Testis (tissue), 2 donors: ENCODE measurements at regions not wholly inside any gene's neighbourhood (a gene's known extent, or its start where the extent isn't known, plus 50 kb on each side); places are given as distances from the start of the nearest gene placed in this dataset.

Experiments used
- DNase-seq: peaks from one replicate; pipeline ENCODE4 v3.0.0-alpha.2; 2019
- H3K27ac ChIP-seq, 2 donors: fragments of 200-600 bp; sonication (generic); one replicate each; pipeline ENCODE4 v1.5.1; 2019
- H3K27me3 ChIP-seq: fragments of 200-600 bp; sonication (generic); one replicate; pipeline ENCODE4 v1.5.1; 2019
- H3K36me3 ChIP-seq: fragments of 200-600 bp; sonication (generic); one replicate; pipeline ENCODE4 v1.5.1; 2017; ENCODE audit warnings: low read depth; ENCODE audit errors: missing control alignments
- H3K4me1 ChIP-seq: fragments of 200-600 bp; sonication (generic); one replicate; pipeline ENCODE4 v1.5.1; 2019
- H3K4me3 ChIP-seq, 2 donors: fragments of 200-600 bp; sonication (generic); one replicate each; pipeline ENCODE4 v1.5.1; 2017 to 2019
- H3K9me3 ChIP-seq: fragments of 200-600 bp; sonication (generic); one replicate; pipeline ENCODE4 v1.5.1; 2017
- CTCF ChIP-seq, 3 experiments: fragments of 450-650 bp in 2 of 3; fragments of 200-600 bp in 1 of 3; sonication (generic) in 1 of 3; IDR thresholded peaks; one replicate each; pipeline ENCODE4 v1.5.1; 2016 to 2019; ENCODE audit warnings: antibody characterized with exemption in 3 of 3, mild to moderate bottlenecking in 2 of 3, moderate library complexity in 1 of 3
- POLR2A ChIP-seq: fragments of 450-650 bp; IDR thresholded peaks from one replicate; pipeline ENCODE4 v1.6.1; 2017; ENCODE audit warnings: antibody characterized with exemption, mild to moderate bottlenecking, moderate library complexity
- WGBS, 2 donors: methylation state at CpG; one replicate each; pipeline ENCODE4 v1.1.5; 2018; 5-methylcytosine and 5-hydroxymethylcytosine counted together
- intact Hi-C: fragments of 100-400 bp; cut with DNase I; formaldehyde crosslinking; loops from one replicate; pipeline ENCODE4 v1.15.1; 2023; ENCODE audit warnings: low total_unique reads

- no peaks in the 10 kb centered on the region for H3K36me3 ChIP-seq
- no peaks in the 10 kb centered on the region for H3K9me3 ChIP-seq
- intact Hi-C loops = no loop called here
- TF ChIP-seq CTCF (IDR thresholded peaks at IDR 0.05) = peak; percentile 12 to 47 (median 20)
- no peak for TF ChIP-seq POLR2A
- 40 to 65% methylated on average over 2 of the region's 2 CpGs for WGBS, 2 donors
- DNase-seq = peak; percentile 38
- H3K4me3 ChIP-seq = no peak overlapping the region
- H3K4me1 ChIP-seq = no peaks in the 10 kb centered on the region
- H3K27ac ChIP-seq = no peak overlapping the region
- H3K27me3 ChIP-seq = no peaks in the 10 kb centered on the region
These were observed 75.0 kb downstream of the RWDD3 start for GRCh38 chr1:95309031-95309471.

GRCh38 chr1:95311014-95311413 lies 77.0 kb downstream of the RWDD3 start:
- H3K9me3 ChIP-seq = no peaks in the 10 kb centered on the region
- intact Hi-C loops = no loop called here
- H3K4me1 ChIP-seq = no peaks in the 10 kb centered on the region
- H3K27me3 ChIP-seq = no peaks in the 10 kb centered on the region
- no peaks in the 10 kb centered on the region for H3K36me3 ChIP-seq
- no peak overlapping the region for H3K27ac ChIP-seq
- H3K4me3 ChIP-seq = no peak overlapping the region
- WGBS, 2 donors = 36 to 45% methylated on average over 7 of the region's 7 CpGs
- DNase-seq = no peak
- TF ChIP-seq POLR2A (no peak), CTCF (IDR thresholded peaks at IDR 0.05) (no peak)

- Histone ChIP-seq H3K4me3 (no peak overlapping the region), H3K4me1 (no peaks in the 10 kb centered on the region), H3K27me3 (no peaks in the 10 kb centered on the region), H3K36me3 (no peaks in the 10 kb centered on the region), H3K9me3 (no peaks in the 10 kb centered on the region), H3K27ac (no peak overlapping the region)
- no peak for TF ChIP-seq POLR2A
- no peak for TF ChIP-seq CTCF (IDR thresholded peaks at IDR 0.05)
- WGBS, 2 donors = 92 to 95% methylated on average over 2 of the region's 2 CpGs
- intact Hi-C loops = no loop called here
- DNase-seq = no peak
These were observed 77.8 kb downstream of the RWDD3 start for GRCh38 chr1:95311762-95312161.

GRCh38 chr1:95312181-95312580 lies 78.2 kb downstream of the RWDD3 start:
- DNase-seq = no peak
- intact Hi-C loops = no loop called here
- no peaks in the 10 kb centered on the region for H3K27me3 ChIP-seq
- H3K36me3 ChIP-seq = no peaks in the 10 kb centered on the region
- no peaks in the 10 kb centered on the region for H3K9me3 ChIP-seq
- no peak overlapping the region for H3K27ac ChIP-seq
- no peak overlapping the region for H3K4me3 ChIP-seq
- TF ChIP-seq CTCF (IDR thresholded peaks at IDR 0.05) (no peak), POLR2A (no peak)
- H3K4me1 ChIP-seq = no peaks in the 10 kb centered on the region
- 78 to 86% methylated on average over 2 of the region's 2 CpGs for WGBS, 2 donors

- intact Hi-C loops = no loop called here
These were observed 79.5 kb downstream of the RWDD3 start for GRCh38 chr1:95313527-95313926.

More at GRCh38 chr1:95313527-95313926, 79.5 kb downstream of the RWDD3 start:
- Histone ChIP-seq H3K9me3 (no peaks in the 10 kb centered on the region), H3K27ac (no peak overlapping the region), H3K36me3 (no peaks in the 10 kb centered on the region), H3K4me3 (no peak overlapping the region), H3K4me1 (no peaks in the 10 kb centered on the region), H3K27me3 (no peaks in the 10 kb centered on the region)
- no peak for DNase-seq
- WGBS, 2 donors = 74 to 82% methylated on average over 3 of the region's 3 CpGs
- no peak for TF ChIP-seq CTCF (IDR thresholded peaks at IDR 0.05)
